A673 (cell line): ENCODE measurements at regions not wholly inside any gene's neighbourhood (a gene's known extent, or its start where the extent isn't known, plus 50 kb on each side); places are given as distances from the start of the nearest gene placed in this dataset.
"Not testable (repeated sequence)": the region's sequence is repeated elsewhere in the genome, so short reads cannot be mapped to it uniquely, and the experiment has no call there.

Source experiments
- EZH2 ChIP-seq: fragments of 200-600 bp; sonication (generic); IDR thresholded peaks from 2 replicates; pipeline ENCODE4 v1.6.1; 2017; ENCODE audit warnings: borderline replicate concordance, low read depth, mild to moderate bottlenecking, mixed read lengths, antibody characterized with exemption, low read length; ENCODE audit not compliant: poor library complexity, severe bottlenecking
- TF ChIP-seq, protein P1 (sequence below): fragments of 300-800, 200-600 bp; sonication (generic); conservative IDR thresholded peaks from 2 replicates; pipeline ENCODE4 v1.5.1; 2017; ENCODE audit warnings: low read depth, mild to moderate bottlenecking, antibody characterized with exemption, low read length, moderate library complexity, mixed read lengths

DNA sequence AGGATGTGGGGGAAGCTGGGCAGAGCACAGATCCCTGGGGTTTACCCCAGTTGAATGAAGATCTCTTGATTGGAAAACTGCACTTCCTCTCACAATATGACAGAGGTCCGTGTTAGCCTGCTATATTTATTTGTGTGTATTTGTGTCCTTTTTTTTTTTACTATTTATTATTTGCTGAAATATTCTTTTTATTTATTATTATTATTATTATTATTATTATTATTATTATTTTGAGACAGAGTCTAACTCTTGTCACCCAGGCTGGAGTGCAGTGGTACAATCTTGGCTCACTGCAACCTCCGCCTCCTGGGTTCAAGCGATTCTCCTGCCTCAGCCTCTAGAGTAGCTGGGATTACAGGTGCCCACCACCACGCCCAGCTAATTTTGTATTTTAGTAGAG is 84.0 kb upstream of the USP29 start:
- TF ChIP-seq, protein P1, sequence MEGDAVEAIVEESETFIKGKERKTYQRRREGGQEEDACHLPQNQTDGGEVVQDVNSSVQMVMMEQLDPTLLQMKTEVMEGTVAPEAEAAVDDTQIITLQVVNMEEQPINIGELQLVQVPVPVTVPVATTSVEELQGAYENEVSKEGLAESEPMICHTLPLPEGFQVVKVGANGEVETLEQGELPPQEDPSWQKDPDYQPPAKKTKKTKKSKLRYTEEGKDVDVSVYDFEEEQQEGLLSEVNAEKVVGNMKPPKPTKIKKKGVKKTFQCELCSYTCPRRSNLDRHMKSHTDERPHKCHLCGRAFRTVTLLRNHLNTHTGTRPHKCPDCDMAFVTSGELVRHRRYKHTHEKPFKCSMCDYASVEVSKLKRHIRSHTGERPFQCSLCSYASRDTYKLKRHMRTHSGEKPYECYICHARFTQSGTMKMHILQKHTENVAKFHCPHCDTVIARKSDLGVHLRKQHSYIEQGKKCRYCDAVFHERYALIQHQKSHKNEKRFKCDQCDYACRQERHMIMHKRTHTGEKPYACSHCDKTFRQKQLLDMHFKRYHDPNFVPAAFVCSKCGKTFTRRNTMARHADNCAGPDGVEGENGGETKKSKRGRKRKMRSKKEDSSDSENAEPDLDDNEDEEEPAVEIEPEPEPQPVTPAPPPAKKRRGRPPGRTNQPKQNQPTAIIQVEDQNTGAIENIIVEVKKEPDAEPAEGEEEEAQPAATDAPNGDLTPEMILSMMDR: not testable (repeated sequence)
- not testable (repeated sequence) for TF ChIP-seq EZH2
